ENCODE measurements at regions not wholly inside any gene's neighbourhood (a gene's known extent, or its start where the extent isn't known, plus 50 kb on each side); places are given as distances from the start of the nearest gene placed in this dataset.

DNA sequence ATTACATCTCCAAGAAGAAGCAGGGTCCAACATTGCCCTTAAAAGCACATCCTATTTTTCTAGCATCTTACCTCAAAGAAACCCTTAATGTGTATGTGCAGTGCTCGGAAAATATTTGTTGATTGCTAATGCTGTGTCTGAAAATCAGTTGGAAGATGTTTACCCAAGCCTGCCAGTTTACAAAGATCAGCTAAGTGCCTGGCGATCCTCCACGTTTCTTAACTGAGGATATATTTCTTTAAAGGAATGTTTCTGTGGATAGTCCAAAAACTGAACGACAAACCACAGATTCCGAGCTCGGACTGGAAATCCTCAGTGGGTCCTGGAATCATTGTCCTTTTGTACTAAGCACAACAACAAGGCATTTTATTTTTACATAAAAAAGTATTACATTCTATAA lies 595.7 kb upstream of the ARID1B start:
- TF ChIP-seq, protein P1, sequence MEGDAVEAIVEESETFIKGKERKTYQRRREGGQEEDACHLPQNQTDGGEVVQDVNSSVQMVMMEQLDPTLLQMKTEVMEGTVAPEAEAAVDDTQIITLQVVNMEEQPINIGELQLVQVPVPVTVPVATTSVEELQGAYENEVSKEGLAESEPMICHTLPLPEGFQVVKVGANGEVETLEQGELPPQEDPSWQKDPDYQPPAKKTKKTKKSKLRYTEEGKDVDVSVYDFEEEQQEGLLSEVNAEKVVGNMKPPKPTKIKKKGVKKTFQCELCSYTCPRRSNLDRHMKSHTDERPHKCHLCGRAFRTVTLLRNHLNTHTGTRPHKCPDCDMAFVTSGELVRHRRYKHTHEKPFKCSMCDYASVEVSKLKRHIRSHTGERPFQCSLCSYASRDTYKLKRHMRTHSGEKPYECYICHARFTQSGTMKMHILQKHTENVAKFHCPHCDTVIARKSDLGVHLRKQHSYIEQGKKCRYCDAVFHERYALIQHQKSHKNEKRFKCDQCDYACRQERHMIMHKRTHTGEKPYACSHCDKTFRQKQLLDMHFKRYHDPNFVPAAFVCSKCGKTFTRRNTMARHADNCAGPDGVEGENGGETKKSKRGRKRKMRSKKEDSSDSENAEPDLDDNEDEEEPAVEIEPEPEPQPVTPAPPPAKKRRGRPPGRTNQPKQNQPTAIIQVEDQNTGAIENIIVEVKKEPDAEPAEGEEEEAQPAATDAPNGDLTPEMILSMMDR (IDR thresholded peaks at IDR 0.05; ENCODE audit: low read depth, low read length), result no peak
- Histone ChIP-seq H3K27ac (no peak overlapping the region), H3K36me3 (no peaks in the 10 kb centered on the region), H3K9me3 (ENCODE audit: severe bottlenecking) (no peaks in the 10 kb centered on the region), H3K4me3 (ENCODE audit: low read depth, low read length) (no peak overlapping the region), H3K27me3 (ENCODE audit: insufficient read depth, low read depth, severe bottlenecking) (no peaks in the 10 kb centered on the region)
- no peak for DNase-seq

DNA sequence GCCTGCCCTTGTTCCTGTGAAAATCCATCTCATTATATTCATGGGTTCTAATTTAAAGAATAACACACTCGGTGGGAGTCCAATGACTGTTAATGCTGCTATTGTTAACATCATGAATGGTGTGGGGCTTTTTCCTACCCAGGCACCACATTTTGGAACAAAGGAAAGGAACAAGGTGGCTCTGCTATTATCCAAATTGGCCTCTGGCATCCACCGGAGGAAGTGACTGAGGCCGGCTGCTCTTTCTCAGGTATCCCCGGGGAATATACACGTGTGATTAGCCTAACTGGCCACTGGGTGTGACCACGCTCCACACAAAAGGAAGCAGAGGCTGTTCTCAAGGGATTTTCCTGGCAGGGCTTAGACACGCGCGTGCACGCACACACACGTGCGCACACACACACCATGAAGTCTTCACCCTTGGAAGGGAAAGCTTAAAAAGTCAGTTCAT lies 601.2 kb upstream of the ARID1B start:
- Histone ChIP-seq H3K36me3 (no peaks in the 10 kb centered on the region), H3K27me3 (ENCODE audit: insufficient read depth, low read depth, severe bottlenecking) (no peaks in the 10 kb centered on the region), H3K4me3 (ENCODE audit: low read depth, low read length) (no peak overlapping the region), H3K9me3 (ENCODE audit: severe bottlenecking) (no peaks in the 10 kb centered on the region), H3K27ac (no peak overlapping the region)
- DNase-seq, result peak; percentile 72
- TF ChIP-seq, protein P1 (IDR thresholded peaks at IDR 0.05; ENCODE audit: low read depth, low read length), result peak; percentile 78

DNA sequence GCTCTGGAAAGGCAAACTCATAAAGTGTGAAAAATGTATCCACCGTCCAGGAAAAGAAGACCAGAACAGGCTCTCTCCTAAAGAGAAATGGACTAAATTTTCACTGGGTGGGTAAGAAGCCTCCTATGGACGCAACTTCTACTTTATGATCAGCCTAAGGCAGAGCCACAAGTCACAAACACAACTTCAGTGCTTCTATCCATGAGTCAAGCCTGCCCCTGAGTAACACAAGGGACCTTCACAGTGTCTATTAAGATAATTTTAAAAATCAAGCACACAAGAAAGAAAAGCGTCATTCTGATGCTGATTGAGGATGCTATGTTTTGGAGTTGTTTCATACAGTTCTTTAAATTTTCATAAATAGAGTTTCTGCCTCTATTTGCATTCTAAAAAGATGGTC lies 601.7 kb upstream of the ARID1B start:
- no peak for DNase-seq
- TF ChIP-seq, protein P1 (IDR thresholded peaks at IDR 0.05; ENCODE audit: low read depth, low read length), result no peak
- Histone ChIP-seq H3K36me3 (no peaks in the 10 kb centered on the region), H3K27me3 (ENCODE audit: insufficient read depth, low read depth, severe bottlenecking) (no peaks in the 10 kb centered on the region), H3K9me3 (ENCODE audit: severe bottlenecking) (no peaks in the 10 kb centered on the region), H3K4me3 (ENCODE audit: low read depth, low read length) (no peak overlapping the region), H3K27ac (no peak overlapping the region)

DNA sequence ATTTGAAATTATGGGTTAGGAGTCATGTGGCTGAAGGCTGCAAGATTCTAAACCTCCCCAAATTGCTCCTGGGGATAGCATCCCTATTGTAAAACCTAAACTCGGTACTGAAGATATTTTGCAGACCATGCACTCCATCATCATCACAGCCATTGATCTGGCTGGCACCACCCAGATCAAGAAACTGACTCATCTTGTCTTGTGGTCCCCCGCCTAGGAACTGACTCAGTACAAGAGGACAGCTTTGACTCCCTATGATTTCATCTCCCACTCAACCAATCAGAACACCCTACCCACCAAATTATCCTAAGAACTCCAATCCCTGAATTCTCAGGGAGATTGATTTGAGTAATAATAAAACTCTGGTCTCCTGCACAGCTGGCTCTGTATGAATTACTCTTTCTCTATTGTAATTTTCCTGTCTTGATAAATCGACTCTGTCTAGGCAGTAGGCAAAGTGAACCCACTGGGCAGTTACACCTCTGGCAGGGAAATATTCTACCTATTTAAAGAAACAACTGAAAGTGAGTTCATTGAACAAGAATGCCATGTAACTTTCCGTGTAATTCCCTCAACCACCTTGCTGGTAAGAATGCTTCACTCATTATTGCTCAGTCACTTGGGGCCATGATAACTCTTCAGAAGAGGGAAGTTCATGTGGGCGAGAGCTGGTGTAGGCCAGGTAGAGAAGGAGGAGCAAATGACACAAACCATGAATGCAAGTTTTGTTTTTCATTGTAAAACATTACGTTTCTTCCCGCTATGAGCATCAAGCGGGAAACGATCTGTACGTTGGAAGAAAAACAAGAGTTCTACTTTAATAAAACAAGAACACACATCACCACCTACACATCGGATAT lies 602.9 kb upstream of the ARID1B start:
- no peak for DNase-seq
- TF ChIP-seq, protein P1 (IDR thresholded peaks at IDR 0.05; ENCODE audit: low read depth, low read length), result no peak
- Histone ChIP-seq H3K27ac (no peak overlapping the region), H3K9me3 (ENCODE audit: severe bottlenecking) (no peaks in the 10 kb centered on the region), H3K36me3 (no peaks in the 10 kb centered on the region), H3K27me3 (ENCODE audit: insufficient read depth, low read depth, severe bottlenecking) (no peaks in the 10 kb centered on the region), H3K4me3 (ENCODE audit: low read depth, low read length) (no peak overlapping the region)

DNA sequence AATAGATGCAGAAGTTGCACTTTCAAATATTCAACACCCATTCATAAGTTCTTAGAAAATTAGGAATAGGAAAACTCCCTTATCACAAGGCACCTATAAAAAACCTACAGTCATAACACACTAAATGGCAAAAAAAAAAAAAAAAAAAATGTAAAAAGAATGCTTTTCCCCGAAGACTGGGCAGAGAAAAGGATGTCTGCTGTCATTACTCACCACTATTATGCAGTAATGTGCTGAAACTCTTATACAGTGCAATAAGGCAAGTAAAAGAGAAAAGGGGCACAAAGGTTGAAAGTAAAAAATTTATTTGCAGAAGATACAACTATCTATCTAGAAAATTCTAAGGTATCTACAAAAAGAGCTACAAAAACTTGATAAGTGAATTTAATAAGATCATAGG lies 607.8 kb upstream of the ARID1B start:
- Histone ChIP-seq H3K9me3 (ENCODE audit: severe bottlenecking) (no peaks in the 10 kb centered on the region), H3K27ac (no peak overlapping the region), H3K36me3 (no peaks in the 10 kb centered on the region), H3K27me3 (ENCODE audit: insufficient read depth, low read depth, severe bottlenecking) (no peaks in the 10 kb centered on the region), H3K4me3 (ENCODE audit: low read depth, low read length) (no peak overlapping the region)
- TF ChIP-seq, protein P1 (IDR thresholded peaks at IDR 0.05; ENCODE audit: low read depth, low read length), result no peak
- DNase-seq, result no peak

All from WERI-Rb-1 (cell line).